H9 (cell line): ENCODE measurements at regions not wholly inside any gene's neighbourhood (a gene's known extent, or its start where the extent isn't known, plus 50 kb on each side); places are given as distances from the start of the nearest gene placed in this dataset.
"Not testable (repeated sequence)": the region's sequence is repeated elsewhere in the genome, so short reads cannot be mapped to it uniquely, and the experiment has no call there.

Experiments
- DNase-seq: peaks from one replicate; pipeline ENCODE4 v3.0.0-alpha.2; 2017
- H2AFZ ChIP-seq: one replicate; pipeline ENCODE4 v1.6.1; 2013; ENCODE audit warnings: mild to moderate bottlenecking, low read length, control low read depth, moderate library complexity
- H2AK5ac ChIP-seq: 2 replicates; pipeline ENCODE4 v1.6.1; 2013; ENCODE audit warnings: low read length, control low read depth, mixed read lengths; ENCODE audit not compliant: insufficient read length
- H2BK120ac ChIP-seq: one replicate; pipeline ENCODE4 v1.6.1; 2013; ENCODE audit warnings: low read depth, mild to moderate bottlenecking, low read length, control low read depth, inconsistent platforms; ENCODE audit not compliant: poor library complexity, severe bottlenecking
- H2BK12ac ChIP-seq: 2 replicates; pipeline ENCODE4 v1.6.1; 2013; ENCODE audit warnings: low read length, control low read depth, mixed read lengths, low read depth; ENCODE audit not compliant: insufficient read length
- H2BK15ac ChIP-seq: 2 replicates; pipeline ENCODE4 v1.6.1; 2013; ENCODE audit warnings: low read depth, low read length, control low read depth
- H2BK20ac ChIP-seq: one replicate; pipeline ENCODE4 v1.6.1; 2013; ENCODE audit warnings: low read depth, mild to moderate bottlenecking, low read length, control low read depth, inconsistent platforms; ENCODE audit not compliant: poor library complexity, severe bottlenecking
- H2BK5ac ChIP-seq: 2 replicates; pipeline ENCODE4 v1.6.1; 2013; ENCODE audit warnings: low read length, control low read depth, mixed read lengths; ENCODE audit not compliant: insufficient read length
- H3K14ac ChIP-seq: 2 replicates; pipeline ENCODE4 v1.6.1; 2013; ENCODE audit warnings: low read length, control low read depth; ENCODE audit not compliant: insufficient read depth
- H3K18ac ChIP-seq: 2 replicates; pipeline ENCODE4 v1.6.1; 2013; ENCODE audit warnings: low read depth, mild to moderate bottlenecking, mixed read lengths, low read length, control low read depth; ENCODE audit not compliant: insufficient read length
- H3K23ac ChIP-seq: 2 replicates; pipeline ENCODE4 v1.6.1; 2013; ENCODE audit warnings: low read length, control low read depth, mixed read lengths, low read depth; ENCODE audit not compliant: insufficient read length
- H3K23me2 ChIP-seq: 2 replicates; pipeline ENCODE4 v1.6.1; 2013; ENCODE audit warnings: low read depth, mild to moderate bottlenecking, mixed read lengths, low read length, control low read depth; ENCODE audit not compliant: insufficient read length, poor library complexity, severe bottlenecking
- H3K27ac ChIP-seq: 2 replicates; pipeline ENCODE4 v1.5.1; 2013; ENCODE audit warnings: low read length, control low read depth, mixed read lengths, low read depth; ENCODE audit not compliant: insufficient read length
- H3K27me3 ChIP-seq: 2 replicates; pipeline ENCODE4 v1.6.1; 2013; ENCODE audit warnings: low read length, control low read depth, inconsistent platforms; ENCODE audit not compliant: insufficient read depth
- H3K4ac ChIP-seq: 2 replicates; pipeline ENCODE4 v1.6.1; 2013; ENCODE audit warnings: low read depth, mild to moderate bottlenecking, control low read depth, inconsistent platforms, low read length, moderate library complexity
- H3K4me1 ChIP-seq: 2 replicates; pipeline ENCODE4 v1.6.1; 2013; ENCODE audit warnings: low read length, control low read depth, inconsistent platforms; ENCODE audit not compliant: insufficient read depth
- H3K4me2 ChIP-seq: 2 replicates; pipeline ENCODE4 v1.6.1; 2013; ENCODE audit warnings: low read length, control low read depth, mixed read lengths; ENCODE audit not compliant: insufficient read length, insufficient read depth
- H3K56ac ChIP-seq: 2 replicates; pipeline ENCODE4 v1.6.1; 2013; ENCODE audit warnings: low read depth, mild to moderate bottlenecking, mixed read lengths, low read length, control low read depth; ENCODE audit not compliant: insufficient read length
- H3K79me1 ChIP-seq: 2 replicates; pipeline ENCODE4 v1.6.1; 2013; ENCODE audit warnings: low read depth, mild to moderate bottlenecking, moderate library complexity, low read length, control low read depth, inconsistent platforms; ENCODE audit not compliant: insufficient read depth, poor library complexity, severe bottlenecking
- H3K79me2 ChIP-seq: 2 replicates; pipeline ENCODE4 v1.6.1; 2013; ENCODE audit warnings: low read length, control low read depth, inconsistent platforms; ENCODE audit not compliant: insufficient read depth
- H3K9ac ChIP-seq: 2 replicates; pipeline ENCODE4 v1.6.1; 2013; ENCODE audit warnings: low read length, control low read depth, mixed read lengths; ENCODE audit not compliant: insufficient read length; ENCODE audit errors: extremely low read depth
- H3K9me3 ChIP-seq: one replicate; pipeline ENCODE4 v1.6.1; 2013; ENCODE audit warnings: low read depth, low read length, inconsistent platforms; ENCODE audit not compliant: control insufficient read depth
- H3T11ph ChIP-seq: one replicate; pipeline ENCODE4 v1.6.1; 2013; ENCODE audit warnings: mild to moderate bottlenecking, low read length, control low read depth, inconsistent platforms
- H4K20me1 ChIP-seq: one replicate; pipeline ENCODE4 v1.6.1; 2013; ENCODE audit not compliant: control insufficient read depth, insufficient read length, insufficient read depth
- H4K5ac ChIP-seq: 2 replicates; pipeline ENCODE4 v1.6.1; 2013; ENCODE audit warnings: low read depth, mild to moderate bottlenecking, mixed read lengths, low read length, control low read depth; ENCODE audit not compliant: insufficient read length
- H4K8ac ChIP-seq: replicated peaks from 2 replicates; pipeline ENCODE4 v1.6.1; 2013; ENCODE audit warnings: low read length, control low read depth, mixed read lengths, low read depth; ENCODE audit not compliant: insufficient read length
- H4K91ac ChIP-seq: 2 replicates; pipeline ENCODE4 v1.6.1; 2013; ENCODE audit warnings: low read depth, mild to moderate bottlenecking, moderate library complexity, mixed read lengths, low read length, control low read depth; ENCODE audit not compliant: insufficient read length
- H3K27ac Mint-ChIP-seq, 3 experiments: 2 replicates in 2 of 3; 3 replicates in 1 of 3; pipeline ENCODE4 v1.8.0; 2020 to 2021; ENCODE audit warnings: mixed read lengths in 3 of 3, mild to moderate bottlenecking in 1 of 3, moderate library complexity in 1 of 3
- H3K27me3 Mint-ChIP-seq: 2 replicates; pipeline ENCODE4 v1.8.0; 2021; ENCODE audit warnings: low read depth, mild to moderate bottlenecking, moderate library complexity, mixed read lengths
- H3K36me3 Mint-ChIP-seq, 3 experiments: 2 replicates in 2 of 3; 3 replicates in 1 of 3; pipeline ENCODE4 v1.8.0; 2020 to 2021; ENCODE audit warnings: low read depth in 3 of 3, mixed read lengths in 3 of 3; ENCODE audit not compliant: insufficient read depth in 1 of 3
- H3K4me1 Mint-ChIP-seq, 2 experiments: 2 replicates each; pipeline ENCODE4 v1.8.0; 2020; ENCODE audit warnings: mixed read lengths in 2 of 2
- H3K4me3 Mint-ChIP-seq, 2 experiments: 2 replicates in 1 of 2; 3 replicates in 1 of 2; pipeline ENCODE4 v1.8.0; 2020 to 2021; ENCODE audit warnings: mild to moderate bottlenecking in 2 of 2, mixed read lengths in 2 of 2, moderate library complexity in 1 of 2
- H3K9me3 Mint-ChIP-seq, 2 experiments: 2 replicates in 1 of 2; 3 replicates in 1 of 2; pipeline ENCODE4 v1.8.0; 2020; ENCODE audit warnings: mild to moderate bottlenecking in 2 of 2, mixed read lengths in 2 of 2, moderate library complexity in 1 of 2
- WGBS: extraction: QIAGEN DNeasy Blood & Tissue Kit; methylation state at CpG from one replicate; pipeline ENCODE4 v1.1.7; 2013; ENCODE audit warnings: missing lambda C conversion rate, low lambda C conversion rate, mixed read lengths; ENCODE audit not compliant: insufficient read length; ENCODE audit errors: extremely low coverage; 5-methylcytosine and 5-hydroxymethylcytosine counted together

GRCh38 chr7:56825121-56825520 is 307.1 kb downstream of the ZNF479 start:
- not testable (repeated sequence) for H3K27ac ChIP-seq, H3T11ph ChIP-seq, H4K5ac ChIP-seq, H4K8ac ChIP-seq, H2BK5ac ChIP-seq, H3K27me3 Mint-ChIP-seq, H3K4ac ChIP-seq, H3K9me3 ChIP-seq, H3K4me3 Mint-ChIP-seq, H3K23me2 ChIP-seq, H4K20me1 ChIP-seq, H2BK120ac ChIP-seq, H2AK5ac ChIP-seq, H2BK20ac ChIP-seq, H3K14ac ChIP-seq, H3K79me2 ChIP-seq, DNase-seq, H3K18ac ChIP-seq, H3K79me1 ChIP-seq, H3K4me1 Mint-ChIP-seq, H3K9ac ChIP-seq, H3K4me2 ChIP-seq, H4K91ac ChIP-seq, H2BK12ac ChIP-seq, H2AFZ ChIP-seq, H3K23ac ChIP-seq, H3K4me1 ChIP-seq, H3K56ac ChIP-seq, H2BK15ac ChIP-seq, H3K27ac Mint-ChIP-seq, H3K36me3 Mint-ChIP-seq, H3K27me3 ChIP-seq
- WGBS: no CpG with 5 or more reads among the region's 17 CpGs
- H3K9me3 Mint-ChIP-seq: peaks cover 25 to 34% of the 10 kb centered on the region in 2 experiments

- not testable (repeated sequence) for H3T11ph ChIP-seq, H3K4me1 ChIP-seq, H4K91ac ChIP-seq, H3K79me2 ChIP-seq, H3K18ac ChIP-seq, H3K23ac ChIP-seq, H3K27ac ChIP-seq, H3K4ac ChIP-seq, H3K4me1 Mint-ChIP-seq, H2BK5ac ChIP-seq, H3K79me1 ChIP-seq, H3K14ac ChIP-seq, H3K27ac Mint-ChIP-seq, H3K56ac ChIP-seq, H3K27me3 ChIP-seq, H2BK120ac ChIP-seq, H3K4me3 Mint-ChIP-seq, H3K27me3 Mint-ChIP-seq, H2BK15ac ChIP-seq, H4K5ac ChIP-seq, H2BK20ac ChIP-seq, DNase-seq, H2AFZ ChIP-seq, H3K23me2 ChIP-seq, H2AK5ac ChIP-seq, H2BK12ac ChIP-seq, H3K9ac ChIP-seq, H3K4me2 ChIP-seq, H3K9me3 ChIP-seq, H4K20me1 ChIP-seq, H4K8ac ChIP-seq, H3K36me3 Mint-ChIP-seq
- peaks cover 20 to 29% of the 10 kb centered on the region in 2 experiments for H3K9me3 Mint-ChIP-seq
- WGBS: no CpG with 5 or more reads among the region's 44 CpGs
Measured at GRCh38 chr7:56823872-56824635, 308.2 kb downstream of the ZNF479 start.
